NCI-H226 (cell line): ENCODE measurements at regions not wholly inside any gene's neighbourhood (a gene's known extent, or its start where the extent isn't known, plus 50 kb on each side); places are given as distances from the start of the nearest gene placed in this dataset.

Source experiments
- DNase-seq: peaks from one replicate; pipeline ENCODE4 v3.0.0-alpha.2; 2015

DNA sequence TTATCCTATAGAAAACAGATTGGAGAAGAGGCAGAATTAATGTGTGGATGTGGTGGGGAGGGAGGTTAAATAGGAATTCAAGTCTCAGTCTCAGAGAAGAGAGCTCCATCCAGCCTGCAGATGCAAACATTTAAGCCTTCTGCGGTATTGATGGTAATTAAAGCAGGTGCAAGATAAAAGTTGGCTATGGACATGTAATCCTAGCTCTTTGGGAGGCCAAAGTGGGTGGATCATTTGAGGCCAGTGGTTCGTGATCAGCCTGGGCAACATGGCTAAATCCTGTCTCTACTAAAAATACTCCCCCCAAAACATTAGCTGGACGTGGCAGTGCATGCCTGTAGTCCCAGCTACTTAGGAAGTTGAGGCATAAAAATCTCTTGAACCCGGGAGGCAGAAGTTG, 332.7 kb downstream of the PABPC4L start:
- no peak for DNase-seq

DNA sequence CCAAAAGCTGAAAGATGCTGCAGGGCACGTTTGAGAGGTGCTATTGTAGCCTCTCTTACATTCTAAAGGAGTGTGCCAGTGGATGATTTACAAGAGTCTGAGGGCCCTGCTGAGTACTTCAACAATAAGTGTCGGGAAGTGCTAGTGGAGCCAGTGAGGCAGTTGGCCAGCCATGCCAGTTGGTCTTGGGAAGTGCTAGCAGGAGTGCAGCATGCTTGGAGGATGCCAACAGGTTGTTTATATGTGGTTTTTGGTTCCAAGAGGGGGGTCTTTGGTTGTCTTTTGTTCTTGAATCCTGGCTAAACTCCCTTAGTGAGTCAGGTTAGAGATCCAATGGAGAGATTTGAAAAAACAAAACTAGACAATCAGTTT, 335.3 kb downstream of the PABPC4L start:
- DNase-seq = peak; percentile 17

DNA sequence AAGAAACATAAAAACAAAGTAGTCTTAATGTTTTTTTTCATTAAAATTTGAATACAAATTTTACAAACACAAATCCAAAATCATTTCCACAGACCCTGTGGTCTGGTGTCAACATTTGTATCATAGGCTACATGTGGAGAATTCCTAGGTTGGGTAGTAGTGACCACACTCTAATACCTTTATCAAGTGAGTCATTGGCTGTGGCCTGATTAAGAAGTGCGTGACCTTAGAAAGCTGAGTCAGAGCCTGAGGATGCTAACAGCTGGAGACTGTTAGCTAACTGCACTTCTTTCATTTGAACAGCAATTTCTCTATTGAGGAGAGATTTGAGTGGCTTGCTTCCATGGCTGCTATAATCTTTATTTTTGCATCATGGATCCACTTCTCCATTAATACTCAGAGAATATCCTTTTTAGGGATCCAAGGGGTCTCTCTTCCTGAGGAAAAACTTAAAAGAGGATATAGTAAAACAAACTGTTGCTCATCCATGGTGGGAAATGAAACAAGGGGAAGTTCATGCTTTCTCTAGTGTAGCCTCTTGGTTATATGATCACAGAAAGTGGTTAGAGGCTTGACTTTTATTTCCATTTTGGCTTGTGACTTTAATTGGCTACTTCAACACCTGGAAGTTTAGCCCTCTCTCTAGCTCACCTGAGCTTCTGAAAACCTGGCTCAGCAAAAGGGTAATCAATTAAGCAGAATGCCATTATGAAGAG, 335.8 kb downstream of the PABPC4L start:
- peak; percentile 96 for DNase-seq

DNA sequence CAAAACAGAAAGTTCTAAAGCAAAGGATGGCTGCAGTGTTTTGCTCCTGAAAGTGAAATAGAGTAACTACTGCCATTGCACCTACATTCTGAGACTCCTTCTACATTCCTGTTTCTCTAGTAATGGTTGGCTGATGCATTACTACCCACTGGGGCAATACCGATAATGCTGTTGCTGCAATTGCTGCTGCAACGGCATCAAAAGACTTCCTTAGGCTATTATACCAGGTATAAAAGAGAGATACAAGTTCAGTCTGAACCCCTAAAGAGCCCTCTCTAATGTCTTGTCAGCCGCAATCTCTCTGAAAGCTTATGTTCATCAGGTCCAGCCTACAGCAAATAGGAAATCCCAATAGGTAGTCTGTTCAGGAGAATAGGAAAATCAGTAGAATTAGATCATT, 338.4 kb downstream of the PABPC4L start:
- no peak for DNase-seq

DNA sequence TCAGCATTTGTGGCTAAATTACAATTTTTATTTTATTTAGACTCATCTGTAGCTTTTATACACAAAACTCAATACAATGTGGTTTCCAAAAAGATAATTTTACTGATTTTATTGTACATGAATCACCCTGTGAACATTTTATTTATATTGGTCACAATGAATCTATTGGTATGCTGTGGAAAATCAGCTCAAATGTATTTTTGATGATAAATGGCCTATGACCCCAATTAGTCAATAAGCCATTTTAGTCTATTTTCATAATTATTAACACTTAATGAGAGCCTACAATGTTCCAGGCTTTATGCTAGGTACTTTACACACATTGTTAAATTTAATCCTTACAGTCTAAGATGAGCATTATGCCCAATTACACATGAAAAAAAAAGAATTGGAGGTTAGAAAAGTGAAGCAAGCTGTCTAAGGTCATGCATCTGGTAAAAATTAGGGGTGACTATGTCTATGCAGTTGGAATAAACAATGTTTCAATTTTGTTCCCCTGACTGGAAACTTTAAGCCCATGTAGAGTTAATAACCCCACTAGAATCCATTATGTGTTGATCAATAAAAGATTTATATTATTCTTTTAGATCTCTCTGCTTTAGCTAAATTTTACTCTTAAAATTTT, 344.7 kb downstream of the PABPC4L start:
- DNase-seq = no peak

DNA sequence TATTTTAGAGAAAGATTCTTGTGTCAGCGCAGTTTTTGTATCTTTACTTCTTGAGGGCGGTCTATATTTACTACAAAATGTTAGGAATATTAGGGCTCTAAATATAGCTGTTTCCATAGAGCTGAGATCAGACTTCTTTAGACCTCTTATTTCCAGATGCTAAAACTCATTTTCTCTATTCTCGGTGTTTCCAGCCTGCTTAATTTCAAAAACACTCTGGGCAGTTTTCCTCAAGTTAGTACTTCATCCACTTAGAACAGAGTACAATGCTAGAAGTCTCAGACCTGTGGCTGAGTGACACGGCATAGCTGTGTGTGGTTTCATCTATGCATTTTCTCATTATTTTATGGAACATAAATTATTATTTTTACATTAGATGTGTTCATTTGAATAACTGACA, 346.6 kb downstream of the PABPC4L start:
- DNase-seq = no peak

DNA sequence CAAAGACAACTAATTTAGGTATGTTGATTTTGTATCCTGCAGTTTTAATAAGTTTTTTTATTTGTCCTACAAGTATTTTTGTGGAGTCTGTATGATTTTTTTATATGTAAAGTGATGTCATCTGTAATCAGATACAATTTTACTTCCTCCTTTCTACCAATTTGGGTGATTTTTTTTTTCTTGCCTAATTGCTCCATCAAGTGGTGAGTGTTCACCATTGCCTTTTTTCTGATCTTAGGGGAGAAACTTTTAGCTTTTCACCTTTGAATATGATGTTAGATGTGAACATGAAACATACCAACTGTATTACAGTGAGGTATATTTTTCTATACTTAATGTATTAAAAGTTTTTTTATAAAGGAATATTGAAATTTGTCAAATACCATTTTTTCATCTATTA, 362.3 kb downstream of the PABPC4L start:
- DNase-seq = no peak

DNA sequence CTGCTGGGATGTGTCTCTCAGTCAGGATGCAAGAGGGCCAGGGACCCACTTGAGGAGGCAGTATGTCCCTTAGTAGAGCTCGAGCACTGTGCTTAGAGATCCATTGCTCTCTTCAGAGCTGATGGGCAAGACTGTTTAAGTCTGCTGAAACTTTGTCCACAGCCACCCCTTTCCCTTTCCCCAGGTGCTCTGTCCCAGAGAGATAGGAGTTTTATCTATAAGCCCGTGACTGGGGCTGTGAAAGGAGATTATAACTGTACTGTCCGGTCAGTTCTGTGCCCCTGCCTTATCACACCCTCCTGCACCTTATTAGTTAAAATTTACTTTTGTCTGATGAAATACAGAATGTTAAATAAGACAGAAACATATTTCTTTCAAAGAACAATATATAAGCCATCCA, 378.4 kb downstream of the PABPC4L start:
- no peak for DNase-seq

DNA sequence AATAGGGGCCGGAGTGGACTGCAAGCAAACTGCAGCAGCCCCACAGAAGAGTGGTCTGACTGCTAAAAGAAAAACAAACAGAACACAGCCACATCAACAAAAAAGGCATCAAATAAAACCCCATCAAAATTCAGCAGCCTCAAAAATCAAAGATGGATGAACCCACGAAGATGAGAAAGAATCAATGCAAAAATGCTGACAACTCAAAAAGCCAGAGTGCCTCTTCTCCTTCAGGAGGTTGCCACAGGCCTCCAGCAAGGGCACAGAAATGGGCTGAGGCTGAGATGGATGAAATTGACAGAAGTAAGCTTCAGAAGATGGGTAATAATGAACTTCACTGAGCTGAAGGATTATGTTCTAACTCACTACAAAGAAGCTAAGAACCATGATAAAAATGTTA, 388.6 kb downstream of the PABPC4L start:
- no peak for DNase-seq

DNA sequence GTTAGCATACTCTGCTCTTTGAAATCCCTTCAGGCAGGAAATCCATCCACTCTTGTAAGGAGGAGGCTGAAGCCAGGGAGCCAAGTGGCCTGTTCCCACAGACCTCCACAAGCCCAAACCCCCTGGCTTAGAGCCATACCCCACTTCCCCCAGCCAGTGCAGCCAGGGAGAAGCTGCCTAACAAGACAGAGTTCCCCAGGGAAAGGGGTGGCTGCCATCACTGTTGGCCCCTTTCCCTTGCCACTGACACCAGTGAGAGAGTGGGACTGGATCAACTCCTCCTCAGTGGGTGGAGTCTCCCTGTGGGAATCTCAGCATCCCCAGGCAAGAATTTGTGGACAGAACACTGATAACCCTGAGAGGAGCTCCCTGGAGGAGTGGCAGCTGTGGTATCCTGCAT, 389.4 kb downstream of the PABPC4L start:
- DNase-seq = peak; percentile 55

DNA sequence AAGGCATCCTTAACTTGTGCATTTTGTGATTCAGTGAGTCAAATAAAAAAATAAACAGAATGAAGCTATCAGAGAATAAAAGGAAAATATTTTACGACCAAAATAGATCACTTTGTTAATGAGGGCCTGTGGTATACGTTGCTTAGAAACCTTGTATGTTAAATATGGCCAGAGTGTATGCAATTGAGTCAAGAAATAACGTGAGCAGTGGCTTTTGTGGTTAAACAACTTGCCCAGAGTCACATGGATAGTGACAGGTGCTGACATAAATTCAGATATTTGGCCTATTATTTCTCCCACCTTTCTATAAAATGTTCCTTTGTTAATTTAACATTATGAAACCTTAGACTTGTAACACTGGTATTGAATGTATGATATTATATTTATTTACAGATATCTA, 393.4 kb downstream of the PABPC4L start:
- no peak for DNase-seq

DNA sequence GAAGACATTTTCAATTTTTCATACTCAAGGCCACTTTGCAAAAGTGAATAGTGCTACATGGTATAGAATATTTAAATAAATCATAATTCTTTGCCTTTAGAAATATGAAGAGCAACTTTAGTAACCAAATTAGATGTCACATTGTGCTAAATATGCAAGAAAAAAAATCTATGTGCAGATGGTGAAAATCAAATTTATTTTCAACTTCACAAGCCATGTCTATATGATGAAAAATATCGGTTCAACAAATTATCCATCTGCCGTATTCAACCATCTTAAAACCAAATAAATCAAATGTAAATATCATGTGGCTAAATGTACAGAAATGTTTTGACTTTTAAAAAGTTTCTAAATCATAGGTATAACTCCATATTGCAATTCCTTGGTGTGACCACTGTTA, 398.2 kb downstream of the PABPC4L start:
- DNase-seq = no peak

DNA sequence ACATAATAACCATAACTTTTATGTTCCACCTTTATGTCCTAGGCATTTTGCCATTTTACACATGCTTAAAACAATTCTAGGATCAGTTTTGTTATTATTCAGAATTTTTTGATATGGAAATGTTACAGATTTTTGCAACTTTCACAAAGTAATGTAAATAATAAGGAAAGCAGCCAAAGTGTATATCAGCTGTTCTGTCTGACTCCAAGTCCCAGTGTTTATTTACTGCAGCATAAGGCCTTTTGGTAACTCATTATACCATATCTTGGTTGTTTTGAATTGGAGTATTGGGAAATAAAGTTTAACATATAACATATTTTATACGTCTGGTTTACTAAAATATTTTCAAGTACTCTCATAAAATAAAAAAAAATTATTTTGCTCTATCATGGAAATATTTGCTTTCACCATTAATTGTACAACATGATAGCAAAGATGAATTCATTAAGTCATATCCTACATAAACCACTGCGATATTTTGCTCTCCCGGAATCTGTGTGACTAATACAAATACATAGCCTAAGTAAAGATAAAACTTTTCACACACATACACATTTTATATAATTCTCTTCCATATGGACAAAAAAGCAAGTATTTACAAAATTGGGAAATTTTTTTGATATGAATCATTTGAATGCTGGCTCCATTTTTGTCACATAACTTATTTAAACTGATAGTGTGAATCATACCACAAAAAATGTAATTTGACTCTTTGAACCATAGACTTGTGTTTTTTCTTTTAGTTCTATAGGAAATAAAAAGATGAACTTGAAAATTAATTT, 399.0 kb downstream of the PABPC4L start:
- DNase-seq = peak; percentile 31

DNA sequence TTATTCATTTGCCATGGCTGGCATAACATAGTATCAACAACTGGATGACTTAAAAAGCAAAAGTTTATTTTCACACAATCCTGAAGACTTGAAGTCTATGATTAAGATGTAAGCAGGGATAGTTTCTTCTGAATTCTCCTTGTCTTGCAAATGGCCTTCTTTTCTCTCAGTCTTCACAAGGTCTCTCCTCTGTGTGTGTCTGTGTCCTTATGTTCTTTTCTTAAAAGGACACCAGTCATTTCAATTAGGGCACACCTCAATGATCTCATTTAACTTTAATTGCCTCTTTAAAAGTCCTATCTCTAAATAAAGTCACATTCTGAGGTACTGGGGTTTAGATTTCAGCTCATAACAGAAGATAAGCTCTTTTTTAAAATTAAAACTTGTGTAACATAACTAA, 399.7 kb downstream of the PABPC4L start:
- no peak for DNase-seq

DNA sequence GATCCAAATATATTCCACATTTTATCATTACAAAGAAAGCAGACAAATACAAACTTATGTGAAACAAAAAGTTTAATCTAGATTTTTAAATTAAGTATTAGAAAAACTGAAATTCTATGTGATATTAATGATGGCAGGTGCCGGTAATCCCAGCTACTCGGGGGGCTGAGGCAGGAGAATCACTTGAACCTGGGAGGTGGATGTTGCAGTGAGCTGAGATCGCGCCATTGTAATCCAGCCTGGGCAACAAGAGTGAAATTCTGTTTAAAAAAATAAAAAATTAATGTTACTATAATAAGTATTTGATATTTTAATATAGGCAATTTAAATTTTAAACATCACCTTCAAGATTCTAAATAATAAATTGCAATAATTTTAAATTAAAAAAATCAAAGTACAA, 400.6 kb downstream of the PABPC4L start:
- no peak for DNase-seq

DNA sequence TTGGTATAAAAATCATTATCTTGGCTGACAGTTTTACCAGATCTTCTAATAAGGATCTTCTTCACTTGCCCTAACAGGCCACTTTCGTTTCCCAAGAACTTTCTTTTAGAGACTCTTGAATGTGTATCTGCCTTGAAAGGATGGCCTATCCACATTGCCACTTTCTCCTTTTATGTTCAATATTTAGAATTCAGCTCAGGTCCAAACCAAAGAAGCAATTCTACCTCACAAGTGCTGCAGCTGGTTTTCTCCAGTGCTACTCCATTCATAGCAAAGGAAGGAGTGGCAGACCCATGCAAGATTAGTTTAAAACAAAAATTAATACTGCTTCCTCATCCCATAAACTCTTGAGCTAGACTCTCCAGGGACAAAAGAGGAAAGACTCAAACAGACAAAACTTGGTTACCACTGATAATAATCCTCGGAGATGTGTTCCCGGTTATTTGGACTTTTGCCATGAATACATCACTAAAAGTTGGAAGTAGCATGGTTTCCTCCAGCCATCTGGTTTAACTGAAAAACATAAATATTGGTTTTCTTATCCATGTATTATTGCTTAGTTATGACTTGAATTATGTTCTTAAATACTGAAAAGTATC, 401.8 kb downstream of the PABPC4L start:
- no peak for DNase-seq

DNA sequence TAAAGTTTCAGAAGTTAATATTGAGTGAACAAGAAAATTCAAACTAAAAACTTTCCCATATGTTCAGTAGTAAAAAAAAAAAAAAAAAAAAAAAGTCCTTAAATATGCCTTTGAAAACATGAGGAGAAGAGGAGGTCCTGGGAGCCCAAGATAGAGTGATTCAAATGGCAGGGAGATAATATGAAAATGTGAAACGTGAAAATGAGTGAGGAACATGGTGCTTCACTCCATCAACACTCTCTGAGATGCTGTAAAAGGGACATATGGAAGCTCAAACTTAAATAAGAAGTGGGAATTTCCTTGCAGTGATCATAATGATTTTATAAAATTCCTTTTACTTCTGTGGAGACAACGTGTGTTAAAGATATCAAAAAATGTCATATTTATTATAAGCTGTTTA, 423.9 kb downstream of the PABPC4L start:
- no peak for DNase-seq

DNA sequence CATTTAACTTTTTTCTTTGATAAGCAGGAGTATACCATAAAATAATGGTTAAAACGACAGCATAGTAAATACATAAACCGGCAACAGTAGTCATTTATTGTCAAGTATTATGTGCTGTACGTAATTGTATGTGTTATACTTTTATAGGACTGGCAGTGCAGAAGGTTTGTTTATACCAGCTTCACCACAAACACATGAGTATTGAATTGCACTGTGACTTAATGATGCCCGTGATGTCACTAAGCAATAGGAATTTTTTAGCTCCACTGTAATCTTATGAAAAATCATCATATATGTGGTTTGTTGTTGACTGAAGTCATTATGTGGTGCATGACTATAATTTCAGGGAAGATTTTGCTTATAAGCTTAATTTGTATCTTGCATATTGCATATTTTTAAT, 424.6 kb downstream of the PABPC4L start:
- DNase-seq = no peak

DNA sequence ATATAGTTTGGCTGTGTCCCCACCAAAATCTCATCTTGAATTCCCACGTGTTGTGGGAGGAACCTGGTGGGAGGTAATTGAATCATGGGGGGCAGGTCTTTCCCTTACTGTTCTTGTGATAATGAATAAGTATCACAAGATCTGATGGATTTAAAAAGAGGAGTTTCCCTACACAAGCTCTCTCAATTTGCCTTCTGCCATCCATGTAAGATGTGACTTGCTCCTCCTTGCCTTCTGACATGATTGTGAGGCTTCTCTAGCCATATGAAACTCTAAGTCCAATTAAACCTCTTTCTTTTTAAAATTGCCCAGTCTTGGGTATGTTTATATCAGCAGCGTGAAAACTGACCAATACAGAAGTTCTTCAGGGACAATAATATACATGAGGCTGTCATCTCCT, 425.1 kb downstream of the PABPC4L start:
- no peak for DNase-seq

DNA sequence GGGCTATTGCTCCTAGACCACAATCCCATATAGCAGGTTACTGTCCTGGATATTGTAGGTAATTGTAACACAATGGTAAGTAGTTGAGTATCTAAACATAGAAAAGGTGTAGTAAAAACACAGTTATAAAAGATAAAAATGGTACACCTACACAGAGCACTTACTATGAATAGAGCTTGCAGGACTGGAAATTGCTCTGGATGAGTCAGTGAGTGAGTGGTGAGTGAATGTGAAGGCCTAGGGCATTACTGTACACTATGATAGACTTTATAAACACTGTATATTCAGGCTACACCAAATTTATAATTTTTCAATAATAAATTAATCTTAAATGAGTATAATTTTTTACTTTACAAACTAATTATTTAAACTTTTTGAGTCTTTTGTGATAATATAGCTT, 425.7 kb downstream of the PABPC4L start:
- DNase-seq = peak; percentile 46

DNA sequence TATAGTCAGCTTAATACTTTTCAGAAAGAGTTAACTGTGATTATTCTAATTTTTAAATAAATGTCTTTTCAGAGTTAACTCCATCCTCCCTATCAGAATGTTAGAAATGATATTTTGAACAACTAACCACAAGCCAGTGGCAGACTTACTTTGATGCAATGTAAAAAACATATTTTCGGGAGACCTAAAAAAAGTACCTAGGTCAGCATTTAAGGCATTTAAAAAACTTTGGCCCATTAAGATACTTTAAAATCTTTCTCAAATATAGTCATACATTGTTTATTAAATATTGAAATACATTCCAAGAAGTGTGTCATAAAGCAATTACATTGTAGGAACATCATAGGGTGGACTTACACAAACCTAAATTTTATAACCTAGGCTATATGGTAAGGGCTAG, 426.1 kb downstream of the PABPC4L start:
- no peak for DNase-seq

DNA sequence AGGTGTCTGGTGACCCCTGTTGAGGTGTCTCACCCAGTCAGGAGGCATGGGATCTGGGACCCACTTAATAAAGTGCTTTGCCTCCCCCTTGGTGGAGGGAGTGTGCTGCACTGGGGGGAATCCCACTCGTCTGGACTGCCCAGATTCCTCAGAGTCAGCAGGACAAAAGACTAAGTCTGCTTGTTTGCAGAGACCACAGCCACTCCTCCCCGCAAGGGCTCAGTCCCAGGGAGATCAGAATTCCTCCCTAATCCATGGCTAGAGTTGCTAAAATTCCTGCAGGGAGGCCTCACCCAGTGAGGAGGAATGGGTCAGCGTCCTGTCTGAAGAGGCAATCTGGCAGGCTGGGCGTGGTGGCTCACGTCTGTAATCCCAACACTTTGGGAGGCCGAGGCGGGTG, 442.2 kb downstream of the PABPC4L start:
- no peak for DNase-seq

DNA sequence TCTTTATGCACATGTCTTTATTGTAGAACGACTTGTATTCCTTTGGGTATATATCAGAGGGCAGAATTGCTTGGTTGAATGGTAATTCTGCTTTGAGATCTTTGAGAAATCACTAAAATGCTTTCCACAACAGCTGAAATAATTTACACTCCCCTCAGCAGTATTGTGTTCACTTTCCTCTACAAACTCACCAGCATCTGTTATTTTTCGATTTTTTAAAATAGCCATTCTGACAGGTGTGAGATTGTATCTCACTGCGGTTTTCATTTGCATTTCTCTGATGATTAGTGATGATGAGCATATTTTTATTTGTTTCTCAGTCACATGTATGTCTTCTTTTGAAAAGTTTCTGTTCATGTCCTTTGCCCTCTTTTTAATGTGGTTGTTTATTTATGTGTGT, 459.8 kb downstream of the PABPC4L start:
- no peak for DNase-seq

DNA sequence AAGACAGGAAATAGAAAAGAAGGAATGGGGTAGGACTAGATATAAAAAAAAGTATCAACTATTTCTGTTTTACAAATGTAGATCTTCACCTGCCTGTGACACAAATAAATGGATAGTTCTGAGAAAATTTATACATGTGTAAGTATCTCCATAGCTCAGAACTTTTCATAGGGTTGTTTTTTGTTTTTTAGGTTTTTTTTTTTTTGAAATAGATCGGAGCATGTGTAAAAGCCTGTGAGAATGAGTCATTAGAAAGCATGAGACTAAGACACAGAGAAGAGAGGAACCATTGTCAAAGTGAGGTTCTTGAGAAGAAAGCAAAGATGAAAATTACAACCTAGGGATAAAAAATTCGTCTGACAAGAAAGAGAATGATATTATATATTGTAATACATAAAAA, 481.6 kb downstream of the PABPC4L start:
- DNase-seq = no peak
